GM23338 (cell line): ENCODE measurements at regions not wholly inside any gene's neighbourhood (a gene's known extent, or its start where the extent isn't known, plus 50 kb on each side); places are given as distances from the start of the nearest gene placed in this dataset.
A peak's percentile ranks its signal among the peaks of the same experiment; 100 is the strongest.

Experiments used
- ATAC-seq: fragments of 200-7000 bp; cut with Tn5 transposase; 3 replicates; pipeline ENCODE4 v1.9.1; 2020
- DNase-seq: peaks from one replicate; pipeline ENCODE4 v3.0.0-alpha.2; 2015; ENCODE audit warnings: low spot score
- H2AFZ ChIP-seq: fragments of 200-600 bp; sonication (generic); 2 replicates; pipeline ENCODE4 v1.8.0; 2016; ENCODE audit warnings: antibody characterized with exemption, mild to moderate bottlenecking, moderate library complexity
- H3F3A ChIP-seq: fragments of 200-600 bp; sonication (generic); replicated peaks from 2 replicates; pipeline ENCODE4 v1.8.0; 2017; ENCODE audit warnings: antibody characterized with exemption, mixed run types, low read depth
- H3K27ac ChIP-seq: fragments of 200-600 bp; sonication (generic); 2 replicates; pipeline ENCODE4 v1.6.1; 2016; ENCODE audit warnings: low read depth
- H3K27me3 ChIP-seq: fragments of 200-600 bp; sonication (generic); 2 replicates; pipeline ENCODE4 v1.8.0; 2016; ENCODE audit warnings: mild to moderate bottlenecking, mixed run types, moderate library complexity; ENCODE audit not compliant: insufficient read depth
- H3K36me3 ChIP-seq: fragments of 200-600 bp; sonication (generic); 2 replicates; pipeline ENCODE4 v1.8.0; 2016; ENCODE audit warnings: mild to moderate bottlenecking; ENCODE audit not compliant: insufficient read depth
- H3K4me1 ChIP-seq: fragments of 200-600 bp; sonication (generic); 2 replicates; pipeline ENCODE4 v1.8.0; 2016; ENCODE audit warnings: mild to moderate bottlenecking, moderate library complexity; ENCODE audit not compliant: insufficient read depth
- H3K4me2 ChIP-seq: fragments of 200-600 bp; sonication (generic); 2 replicates; pipeline ENCODE4 v1.7.1; 2017; ENCODE audit warnings: mixed run types
- H3K4me3 ChIP-seq: fragments of 200-600 bp; sonication (generic); 2 replicates; pipeline ENCODE4 v1.6.1; 2016; ENCODE audit warnings: mixed run types
- H3K79me2 ChIP-seq: fragments of 200-600 bp; sonication (generic); replicated peaks from 2 replicates; pipeline ENCODE4 v1.8.0; 2017; ENCODE audit warnings: mild to moderate bottlenecking; ENCODE audit not compliant: insufficient read depth
- H3K9me2 ChIP-seq: fragments of 200-600 bp; sonication (generic); 2 replicates; pipeline ENCODE4 v1.8.0; 2017; ENCODE audit not compliant: insufficient read depth
- H4K20me1 ChIP-seq: fragments of 200-600 bp; sonication (generic); replicated peaks from 2 replicates; pipeline ENCODE4 v1.8.0; 2017; ENCODE audit warnings: mild to moderate bottlenecking; ENCODE audit not compliant: insufficient read depth
- H3K27ac Mint-ChIP-seq: 2 replicates; pipeline ENCODE4 v1.8.0; 2020; ENCODE audit warnings: inconsistent platforms, mild to moderate bottlenecking, moderate library complexity, mixed read lengths
- H3K27me3 Mint-ChIP-seq: 3 replicates; pipeline ENCODE4 v1.8.0; 2022; ENCODE audit warnings: low read depth, mild to moderate bottlenecking, moderate library complexity, mixed read lengths, inconsistent platforms; ENCODE audit not compliant: insufficient read depth, poor library complexity
- H3K36me3 Mint-ChIP-seq: 3 replicates; pipeline ENCODE4 v1.8.0; 2021; ENCODE audit warnings: low read depth, mild to moderate bottlenecking, inconsistent platforms, moderate library complexity, mixed read lengths
- H3K4me1 Mint-ChIP-seq: 3 replicates; pipeline ENCODE4 v1.8.0; 2020; ENCODE audit warnings: mild to moderate bottlenecking, inconsistent platforms, mixed read lengths
- H3K4me3 Mint-ChIP-seq: 3 replicates; pipeline ENCODE4 v1.8.0; 2021; ENCODE audit warnings: moderate library complexity, mild to moderate bottlenecking, inconsistent platforms, mixed read lengths
- H3K9me3 Mint-ChIP-seq: 3 replicates; pipeline ENCODE4 v1.8.0; 2020; ENCODE audit warnings: moderate library complexity, mild to moderate bottlenecking, inconsistent platforms, mixed read lengths
- CREB1 ChIP-seq: fragments of 250-450 bp; sonication (Bioruptor Pico); IDR thresholded peaks from 2 replicates; pipeline ENCODE4 v1.5.0; 2020; ENCODE audit warnings: low read depth, mild to moderate bottlenecking, moderate library complexity
- EZH2phosphoT487 ChIP-seq: fragments of 200-600 bp; sonication (generic); IDR thresholded peaks from one replicate; pipeline ENCODE4 v1.8.1; 2018; ENCODE audit warnings: antibody characterized with exemption; ENCODE audit not compliant: unreplicated experiment
- JUNB ChIP-seq: IDR thresholded peaks from one replicate; pipeline ENCODE4 v1.6.1; 2016; ENCODE audit warnings: antibody characterized with exemption; ENCODE audit not compliant: unreplicated experiment
- POLR2AphosphoS5 ChIP-seq: IDR thresholded peaks from 2 replicates; pipeline ENCODE4 v1.6.1; 2016; ENCODE audit warnings: antibody characterized with exemption, low read depth
- ZNF331 ChIP-seq: fragments of 250-450 bp; sonication (Bioruptor Pico); IDR thresholded peaks from 2 replicates; pipeline ENCODE4 v1.5.0; 2020; ENCODE audit warnings: low read depth, mild to moderate bottlenecking, moderate library complexity
- ZNF462 ChIP-seq: fragments of 250-450 bp; sonication (Bioruptor Pico); IDR thresholded peaks from 2 replicates; pipeline ENCODE4 v1.5.0; 2020; ENCODE audit warnings: mild to moderate bottlenecking, moderate library complexity
- TF ChIP-seq, protein P1 (sequence below), 2 experiments: fragments of 200-600 bp in 1 of 2; sonication (generic) in 1 of 2; conservative IDR thresholded peaks; 2 replicates each; pipeline versions ENCODE4 v1.5.1 to v1.6.1; 2016 to 2017; ENCODE audit warnings: antibody characterized with exemption in 2 of 2, low read depth in 2 of 2, mild to moderate bottlenecking in 2 of 2, moderate library complexity in 1 of 2
- TF ChIP-seq, protein P2 (sequence below): IDR thresholded peaks from one replicate; pipeline ENCODE4 v1.6.1; 2018; ENCODE audit warnings: antibody characterized with exemption; ENCODE audit not compliant: unreplicated experiment

GRCh38 chr3:167885277-167885676, 149.8 kb downstream of the SERPINI1 start:
- no peak overlapping the region for H3K27ac ChIP-seq
- H3K27me3 ChIP-seq: no peaks in the 10 kb centered on the region
- Mint-ChIP-seq H3K27ac (no peak overlapping the region), H3K27me3 (peaks cover 2% of the 10 kb centered on the region), H3K36me3 (no peaks in the 10 kb centered on the region), H3K9me3 (no peaks in the 10 kb centered on the region), H3K4me1 (peaks cover 6% of the 10 kb centered on the region), H3K4me3 (no peak overlapping the region)
- no peaks in the 10 kb centered on the region for H3K79me2 ChIP-seq
- peak; percentile 96 for ATAC-seq
- H3K4me3 ChIP-seq: no peak overlapping the region
- H3K4me1 ChIP-seq: no peaks in the 10 kb centered on the region
- peak; percentile 67 for DNase-seq
- 0 out of 2 replicates have a peak overlapping the region, but pooled peaks have one; percentile 29 for H2AFZ ChIP-seq
- no peaks in the 10 kb centered on the region for H4K20me1 ChIP-seq
- no peak overlapping the region for H3K4me2 ChIP-seq
- no peaks in the 10 kb centered on the region for H3F3A ChIP-seq
- no peaks in the 10 kb centered on the region for H3K9me2 ChIP-seq
- TF ChIP-seq, protein P1, sequence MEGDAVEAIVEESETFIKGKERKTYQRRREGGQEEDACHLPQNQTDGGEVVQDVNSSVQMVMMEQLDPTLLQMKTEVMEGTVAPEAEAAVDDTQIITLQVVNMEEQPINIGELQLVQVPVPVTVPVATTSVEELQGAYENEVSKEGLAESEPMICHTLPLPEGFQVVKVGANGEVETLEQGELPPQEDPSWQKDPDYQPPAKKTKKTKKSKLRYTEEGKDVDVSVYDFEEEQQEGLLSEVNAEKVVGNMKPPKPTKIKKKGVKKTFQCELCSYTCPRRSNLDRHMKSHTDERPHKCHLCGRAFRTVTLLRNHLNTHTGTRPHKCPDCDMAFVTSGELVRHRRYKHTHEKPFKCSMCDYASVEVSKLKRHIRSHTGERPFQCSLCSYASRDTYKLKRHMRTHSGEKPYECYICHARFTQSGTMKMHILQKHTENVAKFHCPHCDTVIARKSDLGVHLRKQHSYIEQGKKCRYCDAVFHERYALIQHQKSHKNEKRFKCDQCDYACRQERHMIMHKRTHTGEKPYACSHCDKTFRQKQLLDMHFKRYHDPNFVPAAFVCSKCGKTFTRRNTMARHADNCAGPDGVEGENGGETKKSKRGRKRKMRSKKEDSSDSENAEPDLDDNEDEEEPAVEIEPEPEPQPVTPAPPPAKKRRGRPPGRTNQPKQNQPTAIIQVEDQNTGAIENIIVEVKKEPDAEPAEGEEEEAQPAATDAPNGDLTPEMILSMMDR (conservative IDR thresholded peaks at IDR 0.05; ENCODE audit: low read depth in 2 of 2): peak in 1 of 2 experiments; percentile 31; a peak in 2 of 4 replicates
- TF ChIP-seq EZH2phosphoT487: no peak
- H3K36me3 ChIP-seq: no peaks in the 10 kb centered on the region

DNA sequence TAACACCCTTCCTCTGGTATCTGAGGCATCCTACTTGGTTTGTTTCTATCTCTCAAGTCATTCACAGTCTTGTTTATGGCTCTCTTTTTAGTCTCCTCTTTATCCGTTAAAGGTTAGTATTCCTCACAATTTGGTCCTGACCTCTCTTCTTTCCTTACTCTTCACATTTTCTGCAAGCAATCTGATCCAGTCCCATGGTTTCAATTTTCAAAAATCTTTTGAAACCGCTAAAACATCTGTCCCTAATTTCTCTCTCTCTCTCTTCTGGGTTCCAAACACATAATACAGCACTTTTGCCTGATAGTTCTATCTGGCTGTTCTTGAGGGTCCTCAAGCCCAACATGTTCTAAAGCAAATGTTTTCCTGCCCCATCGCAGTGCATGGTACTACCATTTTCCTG, 149.0 kb downstream of the SERPINI1 start:
- Mint-ChIP-seq H3K36me3 (no peaks in the 10 kb centered on the region), H3K9me3 (no peaks in the 10 kb centered on the region), H3K4me1 (peaks cover 6% of the 10 kb centered on the region), H3K27ac (no peak overlapping the region), H3K4me3 (no peak overlapping the region), H3K27me3 (peaks cover 2% of the 10 kb centered on the region)
- Histone ChIP-seq H3K4me3 (no peak overlapping the region), H3K9me2 (no peaks in the 10 kb centered on the region), H2AFZ (peak overlapping the region; percentile 29; the same call in 1 of the 2 replicates), H3F3A (no peaks in the 10 kb centered on the region), H3K27me3 (no peaks in the 10 kb centered on the region), H3K36me3 (no peaks in the 10 kb centered on the region), H3K27ac (no peak overlapping the region), H3K79me2 (no peaks in the 10 kb centered on the region), H3K4me2 (no peak overlapping the region), H4K20me1 (no peaks in the 10 kb centered on the region), H3K4me1 (no peaks in the 10 kb centered on the region)
- DNase-seq (no peak), ATAC-seq (no peak)
- TF ChIP-seq ZNF462 (CRISPR knock-in tag): no peak
- TF ChIP-seq POLR2AphosphoS5: no peak
- TF ChIP-seq, protein P2, sequence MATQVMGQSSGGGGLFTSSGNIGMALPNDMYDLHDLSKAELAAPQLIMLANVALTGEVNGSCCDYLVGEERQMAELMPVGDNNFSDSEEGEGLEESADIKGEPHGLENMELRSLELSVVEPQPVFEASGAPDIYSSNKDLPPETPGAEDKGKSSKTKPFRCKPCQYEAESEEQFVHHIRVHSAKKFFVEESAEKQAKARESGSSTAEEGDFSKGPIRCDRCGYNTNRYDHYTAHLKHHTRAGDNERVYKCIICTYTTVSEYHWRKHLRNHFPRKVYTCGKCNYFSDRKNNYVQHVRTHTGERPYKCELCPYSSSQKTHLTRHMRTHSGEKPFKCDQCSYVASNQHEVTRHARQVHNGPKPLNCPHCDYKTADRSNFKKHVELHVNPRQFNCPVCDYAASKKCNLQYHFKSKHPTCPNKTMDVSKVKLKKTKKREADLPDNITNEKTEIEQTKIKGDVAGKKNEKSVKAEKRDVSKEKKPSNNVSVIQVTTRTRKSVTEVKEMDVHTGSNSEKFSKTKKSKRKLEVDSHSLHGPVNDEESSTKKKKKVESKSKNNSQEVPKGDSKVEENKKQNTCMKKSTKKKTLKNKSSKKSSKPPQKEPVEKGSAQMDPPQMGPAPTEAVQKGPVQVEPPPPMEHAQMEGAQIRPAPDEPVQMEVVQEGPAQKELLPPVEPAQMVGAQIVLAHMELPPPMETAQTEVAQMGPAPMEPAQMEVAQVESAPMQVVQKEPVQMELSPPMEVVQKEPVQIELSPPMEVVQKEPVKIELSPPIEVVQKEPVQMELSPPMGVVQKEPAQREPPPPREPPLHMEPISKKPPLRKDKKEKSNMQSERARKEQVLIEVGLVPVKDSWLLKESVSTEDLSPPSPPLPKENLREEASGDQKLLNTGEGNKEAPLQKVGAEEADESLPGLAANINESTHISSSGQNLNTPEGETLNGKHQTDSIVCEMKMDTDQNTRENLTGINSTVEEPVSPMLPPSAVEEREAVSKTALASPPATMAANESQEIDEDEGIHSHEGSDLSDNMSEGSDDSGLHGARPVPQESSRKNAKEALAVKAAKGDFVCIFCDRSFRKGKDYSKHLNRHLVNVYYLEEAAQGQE: no peak
- no peak for TF ChIP-seq CREB1
- TF ChIP-seq EZH2phosphoT487: no peak
- TF ChIP-seq JUNB: no peak
- TF ChIP-seq ZNF331 (CRISPR knock-in tag): no peak
